Mucosa of descending colon (tissue), 3 donors: ENCODE measurements at regions not wholly inside any gene's neighbourhood (a gene's known extent, or its start where the extent isn't known, plus 50 kb on each side); places are given as distances from the start of the nearest gene placed in this dataset.

Source experiments
- ATAC-seq: fragments of 200-7000 bp; cut with Tn5 transposase; one replicate; pipeline ENCODE4 v1.9.1; 2020; ENCODE audit warnings: mild to moderate bottlenecking, moderate library complexity
- DNase-seq, 3 donors: peaks; one replicate each; pipeline ENCODE4 v3.0.0-alpha.2; 2020
- H3K36me3 ChIP-seq: fragments of 200-600 bp; one replicate; pipeline ENCODE4 v1.8.0; 2021; ENCODE audit warnings: low read depth, mild to moderate bottlenecking
- H3K4me1 ChIP-seq: fragments of 200-600 bp; one replicate; pipeline ENCODE4 v1.8.0; 2021; ENCODE audit warnings: low read depth, mild to moderate bottlenecking
- H3K4me3 ChIP-seq: fragments of 200-600 bp; one replicate; pipeline ENCODE4 v1.8.0; 2021; ENCODE audit warnings: mild to moderate bottlenecking
- H3K9me3 ChIP-seq: fragments of 200-600 bp; one replicate; pipeline ENCODE4 v1.8.0; 2021; ENCODE audit warnings: mild to moderate bottlenecking
- CTCF ChIP-seq: fragments of 200-600 bp; IDR thresholded peaks from one replicate; pipeline ENCODE4 v1.8.0; 2022; ENCODE audit warnings: antibody characterized with exemption, mild to moderate bottlenecking
- intact Hi-C, 2 donors: fragments of 100-400 bp; cut with DNase I in 1 of 2; cut with micrococcal nuclease in 1 of 2; formaldehyde crosslinking; loops; one replicate each; pipeline versions ENCODE4 v1.11.0 to v1.11.1; 2022; cut with DNase I, micrococcal nuclease
- donor health status: DM: no; HTN: no; CAD: no; lungs with moderate emphysema.
- donor health status: DM: no; HTN: no; CAD: no.
- donor health status: DM: no; HTN: yes; CAD: no.

GRCh38 chr3:76610150-76610549 lies 429.7 kb upstream of the ROBO2 start:
- Histone ChIP-seq H3K4me1 (no peaks in the 10 kb centered on the region), H3K9me3 (no peaks in the 10 kb centered on the region), H3K36me3 (no peaks in the 10 kb centered on the region), H3K4me3 (no peak overlapping the region)
- ATAC-seq (no peak), DNase-seq (no peak)
- intact Hi-C loops = no loop called here
- TF ChIP-seq CTCF = no peak

- H3K4me3 ChIP-seq = no peak overlapping the region
- TF ChIP-seq CTCF = no peak
- ATAC-seq (no peak), DNase-seq (no peak)
- no peaks in the 10 kb centered on the region for H3K36me3 ChIP-seq
- intact Hi-C loops = no loop called here
- no peaks in the 10 kb centered on the region for H3K4me1 ChIP-seq
- no peaks in the 10 kb centered on the region for H3K9me3 ChIP-seq
Measured at GRCh38 chr3:76615719-76616118, 424.2 kb upstream of the ROBO2 start.

GRCh38 chr3:76624164-76624563 lies 415.7 kb upstream of the ROBO2 start:
- Histone ChIP-seq H3K36me3 (no peaks in the 10 kb centered on the region), H3K4me3 (no peak overlapping the region), H3K9me3 (no peaks in the 10 kb centered on the region), H3K4me1 (no peaks in the 10 kb centered on the region)
- TF ChIP-seq CTCF = no peak
- intact Hi-C loops = no loop called here
- DNase-seq (no peak), ATAC-seq (no peak)

- TF ChIP-seq CTCF = no peak
- intact Hi-C loops = no loop called here
- H3K4me1 ChIP-seq = no peaks in the 10 kb centered on the region
- H3K36me3 ChIP-seq = no peaks in the 10 kb centered on the region
- DNase-seq = no peak
- ATAC-seq = no peak
- no peak overlapping the region for H3K4me3 ChIP-seq
- no peaks in the 10 kb centered on the region for H3K9me3 ChIP-seq
Measured at GRCh38 chr3:76627236-76627635, 412.7 kb upstream of the ROBO2 start.

- intact Hi-C loops = no loop called here
- TF ChIP-seq CTCF = no peak
- DNase-seq (no peak), ATAC-seq (no peak)
- H3K9me3 ChIP-seq = no peaks in the 10 kb centered on the region
- H3K36me3 ChIP-seq = no peaks in the 10 kb centered on the region
- no peaks in the 10 kb centered on the region for H3K4me1 ChIP-seq
- H3K4me3 ChIP-seq = no peak overlapping the region
Measured at GRCh38 chr3:76631251-76631650, 408.6 kb upstream of the ROBO2 start.

- Histone ChIP-seq H3K36me3 (no peaks in the 10 kb centered on the region), H3K9me3 (no peaks in the 10 kb centered on the region), H3K4me3 (no peak overlapping the region), H3K4me1 (no peaks in the 10 kb centered on the region)
- intact Hi-C loops = no loop called here
- ATAC-seq = no peak
- no peak for TF ChIP-seq CTCF
- DNase-seq = no peak
Measured at GRCh38 chr3:76638006-76638405, 401.9 kb upstream of the ROBO2 start.
